ENCODE measurements at regions not wholly inside any gene's neighbourhood (a gene's known extent, or its start where the extent isn't known, plus 50 kb on each side); places are given as distances from the start of the nearest gene placed in this dataset.
"Not testable (repeated sequence)": the region's sequence is repeated elsewhere in the genome, so short reads cannot be mapped to it uniquely, and the experiment has no call there.

DNA sequence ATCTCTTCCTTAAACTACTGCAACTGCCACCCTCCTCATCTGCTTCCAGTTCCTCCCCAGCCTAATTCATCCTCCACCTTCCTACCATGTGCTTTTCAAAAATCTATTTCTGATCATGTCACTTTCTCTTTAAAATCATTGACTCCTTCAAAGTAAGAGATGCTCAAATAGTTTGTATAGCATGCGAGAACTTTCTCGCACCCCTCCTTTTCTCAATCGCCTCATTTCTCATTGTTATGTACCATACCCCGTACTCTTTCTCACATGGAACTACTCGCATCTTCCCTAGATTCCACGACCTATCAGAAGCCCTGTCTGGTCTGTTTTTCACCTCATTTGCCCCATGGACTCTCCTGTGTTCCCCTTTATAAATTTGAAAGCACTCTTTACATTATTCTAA lies 238.2 kb downstream of the NRIP1 start:
- no peak for DNase-seq (ENCODE audit: low read depth)

DNA sequence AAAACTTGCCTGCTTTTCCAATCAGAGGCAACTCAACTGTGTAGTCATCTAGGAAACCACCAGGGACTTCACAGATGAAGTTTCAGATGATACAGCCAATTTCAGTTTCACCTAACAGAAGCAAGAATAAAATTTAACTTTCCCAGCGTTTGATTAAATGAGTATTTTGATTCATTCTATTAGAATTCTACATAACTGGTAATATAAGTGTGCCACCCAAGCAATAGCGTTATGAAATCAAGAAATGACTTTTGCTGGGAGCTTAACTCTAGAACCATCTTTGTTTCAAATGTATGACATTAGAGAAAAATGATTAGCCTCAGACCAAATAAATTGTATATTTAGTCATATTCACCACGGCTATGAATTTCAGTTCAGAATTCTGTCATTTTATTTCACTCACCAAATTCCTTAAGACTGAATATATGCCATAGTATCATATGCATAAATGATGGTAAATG lies 239.3 kb downstream of the NRIP1 start:
- DNase-seq (ENCODE audit: low read depth) = no peak

DNA sequence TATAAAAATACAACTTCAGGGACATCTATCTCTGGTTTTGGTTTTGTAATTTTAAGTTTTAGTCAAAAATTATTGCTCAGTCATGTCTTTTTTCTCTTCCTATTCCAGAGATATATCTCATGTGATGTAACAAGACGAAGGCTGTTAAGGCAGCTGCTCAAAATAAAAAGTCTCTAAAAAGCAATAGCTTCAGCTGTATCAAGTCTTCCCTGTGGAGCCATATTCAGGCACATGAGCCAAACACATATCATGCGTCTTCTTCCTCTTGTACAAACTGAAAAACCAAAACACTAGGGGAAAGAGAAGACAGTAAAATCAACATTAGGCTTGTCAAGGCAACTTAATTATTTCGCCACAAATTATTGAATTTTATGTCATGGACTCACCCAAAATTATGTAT lies 240.7 kb downstream of the NRIP1 start:
- DNase-seq (ENCODE audit: low read depth) = no peak

DNA sequence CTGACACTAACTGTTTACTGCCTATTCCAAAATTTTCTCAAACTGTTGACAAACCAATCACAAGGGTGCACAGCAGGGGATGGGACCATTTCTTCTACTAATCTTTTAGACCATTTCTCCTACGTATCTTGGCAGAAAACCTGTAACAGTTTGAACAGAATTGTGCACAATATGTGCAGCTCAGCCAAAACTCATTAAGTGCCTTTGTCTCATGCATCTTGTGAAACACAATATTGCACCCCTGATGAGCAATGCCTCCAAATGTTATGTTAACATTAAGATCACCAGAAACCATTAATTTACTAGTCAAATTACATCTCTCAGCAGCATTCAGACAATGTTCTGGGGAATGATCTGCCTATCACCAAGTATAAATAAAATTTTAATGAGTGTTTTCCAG lies 247.5 kb downstream of the NRIP1 start:
- DNase-seq (ENCODE audit: low read depth) = no peak

DNA sequence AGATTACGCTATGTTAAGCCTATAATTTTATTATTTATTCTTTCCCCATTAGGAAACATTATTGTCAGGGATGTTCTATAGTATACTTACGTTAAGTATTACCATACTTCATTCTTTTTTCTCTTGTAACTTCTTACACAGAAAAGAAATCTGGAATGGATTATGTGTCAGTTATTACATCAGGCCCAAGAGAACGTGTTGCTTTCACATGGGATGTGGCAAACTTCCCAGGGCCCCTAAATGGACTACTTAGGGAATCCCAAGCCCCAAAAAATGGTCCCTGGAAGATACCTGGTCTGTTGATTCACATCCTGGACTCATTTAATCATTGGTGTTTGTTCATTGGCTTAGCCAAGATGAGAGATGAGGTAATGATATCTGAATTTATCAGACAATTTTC lies 249.8 kb downstream of the NRIP1 start:
- no peak for DNase-seq (ENCODE audit: low read depth)

DNA sequence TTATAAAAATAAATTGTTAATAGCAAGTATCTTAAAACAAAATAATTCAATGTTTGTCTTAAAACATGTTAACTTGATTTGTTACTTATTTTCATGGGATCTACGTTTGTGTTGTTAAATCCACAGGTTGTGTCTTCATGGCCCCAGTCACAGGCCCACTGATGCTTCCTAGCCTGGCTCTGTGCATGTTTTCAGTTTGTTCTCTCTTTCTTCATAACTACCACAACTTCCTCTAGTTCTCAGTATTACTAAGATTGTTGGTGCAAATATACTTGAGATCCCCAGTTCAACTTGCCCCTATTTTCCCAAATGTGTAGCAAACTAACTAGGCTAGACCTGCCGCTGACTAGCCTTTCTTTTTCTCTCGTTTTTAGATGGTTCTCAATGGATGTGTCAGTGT lies 250.5 kb downstream of the NRIP1 start:
- no peak for DNase-seq (ENCODE audit: low read depth)

DNA sequence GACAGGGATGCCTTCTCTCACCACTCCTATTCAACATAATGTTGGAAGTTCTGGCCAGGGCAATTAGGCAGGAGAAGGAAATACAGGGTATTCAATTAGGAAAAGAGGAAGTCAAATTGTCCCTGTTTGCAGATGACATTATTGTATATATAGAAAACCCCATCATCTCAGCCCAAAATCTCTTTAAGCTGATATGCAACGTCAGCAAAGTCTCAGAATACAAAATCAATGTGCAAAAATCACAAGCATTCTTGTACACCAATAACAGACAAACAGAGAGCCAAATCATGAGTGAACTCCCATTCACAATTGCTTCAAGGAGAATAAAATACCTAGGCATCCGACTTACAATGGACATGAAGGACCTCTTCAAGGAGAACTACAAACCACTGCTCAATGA lies 258.1 kb upstream of the SAMSN1 start:
- DNase-seq (ENCODE audit: low read depth) = not testable (repeated sequence)

DNA sequence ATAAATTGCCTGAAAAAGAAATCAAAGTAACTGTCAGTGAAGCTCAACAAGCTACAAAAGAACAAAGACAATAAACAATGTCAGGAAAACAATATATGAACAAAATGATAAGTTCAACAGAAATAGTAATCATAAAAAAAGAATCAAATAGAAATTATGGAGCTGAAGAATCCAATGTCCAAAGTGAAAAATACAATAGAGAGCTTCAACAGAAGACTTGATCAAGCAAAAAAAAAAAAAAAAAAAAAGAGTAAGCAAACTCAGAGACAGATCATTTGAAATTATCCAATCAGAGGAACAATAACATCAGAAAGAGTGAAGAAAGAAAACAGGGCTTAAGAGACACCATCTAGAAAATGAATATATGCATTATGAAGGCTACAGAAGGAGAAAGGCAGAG lies 251.4 kb upstream of the SAMSN1 start:
- DNase-seq (ENCODE audit: low read depth) = no peak

DNA sequence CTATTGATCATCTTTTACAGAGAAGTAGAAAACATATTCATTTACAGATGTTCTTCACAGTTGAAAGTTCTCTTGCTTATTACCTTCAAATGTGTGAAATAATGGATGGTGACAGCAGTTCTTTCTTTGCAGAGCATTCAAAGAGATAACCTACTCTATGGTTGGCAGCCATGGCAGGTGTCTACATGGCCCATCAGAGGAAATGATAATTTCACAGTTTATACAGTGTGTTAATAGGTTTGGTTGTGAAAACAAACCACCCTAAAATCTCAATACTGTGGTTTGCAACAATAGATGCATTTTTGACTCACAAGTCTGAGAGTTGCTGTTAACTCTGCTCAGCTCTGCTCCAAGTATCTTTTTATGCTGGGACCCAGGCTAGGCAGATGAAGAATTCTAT lies 241.2 kb upstream of the SAMSN1 start:
- no peak for DNase-seq (ENCODE audit: low read depth)

DNA sequence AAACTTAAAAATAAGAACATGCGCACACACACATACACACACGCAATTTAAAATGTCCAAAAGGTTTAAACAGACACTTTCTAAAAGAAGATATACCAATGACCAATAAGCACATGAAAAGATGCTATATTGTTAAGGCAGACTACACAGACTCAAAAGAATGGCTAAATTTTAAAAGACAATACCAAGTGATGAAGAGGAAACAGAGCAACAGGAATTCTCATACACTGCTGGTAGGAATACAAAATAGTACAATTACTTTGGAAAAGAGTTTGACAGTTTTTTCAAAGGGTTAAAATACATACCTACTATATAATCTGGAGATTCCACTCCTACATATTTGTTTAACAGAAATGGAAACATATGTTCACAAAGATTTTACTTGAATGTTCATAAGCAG lies 239.6 kb upstream of the SAMSN1 start:
- DNase-seq (ENCODE audit: low read depth) = no peak

DNA sequence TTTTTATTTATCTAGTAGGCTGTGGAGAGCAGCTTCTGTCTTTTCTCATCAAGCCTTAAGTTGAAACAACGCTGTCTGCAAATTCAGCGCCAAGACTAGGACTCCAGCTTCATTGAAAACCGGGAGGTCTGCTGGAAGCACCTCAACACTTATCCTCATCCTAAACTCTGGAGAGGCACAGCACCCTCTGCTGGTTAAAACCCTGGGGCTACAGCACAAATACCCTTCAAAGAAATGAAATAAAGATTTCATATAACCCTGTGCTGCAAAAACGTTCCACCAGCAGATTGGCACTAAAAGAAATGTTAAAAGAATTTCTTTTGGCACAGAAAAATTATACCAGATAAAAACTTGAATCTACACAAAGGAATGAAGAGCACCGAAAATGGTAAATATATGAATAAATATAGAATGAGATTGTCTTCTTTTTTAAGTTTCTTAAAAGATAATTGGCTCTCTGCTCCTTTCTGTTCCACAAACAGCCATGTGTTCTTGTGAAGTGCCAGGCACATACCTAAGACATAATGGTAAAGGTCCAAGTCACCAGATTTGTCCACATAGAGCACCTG lies 227.7 kb upstream of the SAMSN1 start:
- peak; percentile 40 for DNase-seq (ENCODE audit: low read depth)

DNA sequence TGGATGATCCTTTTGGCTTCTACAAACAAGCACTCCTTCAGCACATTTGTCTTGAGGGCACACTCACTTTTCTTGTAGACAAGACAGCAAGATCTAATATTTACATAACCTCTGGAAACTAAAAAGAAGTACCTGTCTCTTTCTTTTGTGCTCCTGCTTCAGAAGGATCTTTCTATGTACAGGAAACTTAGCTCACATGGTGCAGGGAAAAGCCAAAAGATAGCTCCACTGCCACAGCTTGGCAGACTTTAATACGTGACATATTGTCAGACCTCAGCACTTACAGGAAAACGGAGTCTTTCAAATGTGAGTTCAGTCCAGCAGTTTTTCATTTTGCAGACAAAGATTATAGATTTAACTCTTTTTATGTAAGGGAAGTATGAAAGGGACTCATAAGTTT lies 225.5 kb upstream of the SAMSN1 start:
- DNase-seq (ENCODE audit: low read depth) = no peak

DNA sequence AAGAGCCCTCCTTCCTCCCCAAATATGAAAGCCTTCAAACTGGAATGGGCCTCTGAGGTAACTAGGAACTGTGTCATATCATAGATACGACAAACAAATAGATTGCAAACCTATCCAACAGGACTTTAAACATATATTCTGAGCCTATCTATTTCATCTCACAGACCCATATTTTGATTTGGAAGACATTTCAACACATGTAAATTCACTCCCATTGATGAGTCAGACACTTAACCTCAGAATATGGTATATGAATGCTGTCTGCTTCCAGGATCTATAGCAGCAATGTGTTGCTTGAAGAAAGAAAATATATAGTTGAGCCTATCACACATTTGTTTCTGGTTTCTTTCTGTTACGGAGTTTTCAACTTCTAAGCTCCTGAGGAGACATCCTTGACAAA lies 221.9 kb upstream of the SAMSN1 start:
- no peak for DNase-seq (ENCODE audit: low read depth)

DNA sequence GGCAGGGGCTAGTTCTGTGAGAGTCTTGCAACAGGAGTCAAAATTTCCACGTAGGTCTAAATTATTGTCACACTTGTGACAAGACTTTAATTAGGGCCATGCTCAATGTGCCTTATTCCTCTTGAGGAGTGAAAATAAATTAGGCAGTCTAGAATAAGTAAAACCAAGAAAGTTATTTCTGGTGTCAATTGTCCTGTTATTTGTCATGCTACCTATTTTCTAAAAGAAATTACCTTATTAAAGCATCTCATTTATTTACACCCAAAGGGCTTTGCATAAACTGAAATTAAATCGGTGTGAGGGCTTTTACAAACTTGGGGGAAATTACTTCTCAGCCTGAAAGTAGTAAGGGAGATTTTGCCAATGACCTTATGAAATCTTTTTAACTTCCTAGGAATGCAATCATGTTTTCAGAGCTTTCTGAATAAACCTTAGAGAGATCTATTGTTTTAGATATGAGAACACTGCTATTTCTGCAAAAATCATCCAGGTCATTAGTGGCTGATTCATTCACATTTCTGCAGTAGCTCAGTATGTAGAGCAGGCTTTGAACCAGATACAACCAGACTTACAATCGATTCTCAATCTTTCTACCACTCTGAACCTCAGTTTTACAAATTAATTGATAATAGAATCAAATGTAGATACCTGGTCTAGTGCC lies 221.2 kb upstream of the SAMSN1 start:
- DNase-seq (ENCODE audit: low read depth) = no peak

DNA sequence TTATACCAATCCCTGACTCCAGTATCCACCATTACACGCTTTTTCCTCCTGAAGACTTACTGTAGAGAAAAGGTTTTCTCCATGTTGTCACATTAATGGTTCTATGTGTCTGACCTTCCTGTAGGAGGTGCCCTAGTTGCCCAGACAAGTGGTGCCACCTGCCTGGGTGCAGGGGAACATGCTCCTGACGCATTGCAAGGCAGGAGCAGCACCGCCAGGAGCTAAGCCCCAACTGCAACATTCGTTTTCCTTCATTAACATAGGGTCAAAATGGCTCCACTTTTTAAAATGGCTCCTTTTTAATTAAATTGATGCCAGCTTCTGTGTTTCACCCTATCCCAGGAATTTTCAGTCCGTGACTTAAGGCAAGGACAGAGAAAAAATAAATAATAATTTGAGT lies 220.1 kb upstream of the SAMSN1 start:
- DNase-seq (ENCODE audit: low read depth) = no peak

DNA sequence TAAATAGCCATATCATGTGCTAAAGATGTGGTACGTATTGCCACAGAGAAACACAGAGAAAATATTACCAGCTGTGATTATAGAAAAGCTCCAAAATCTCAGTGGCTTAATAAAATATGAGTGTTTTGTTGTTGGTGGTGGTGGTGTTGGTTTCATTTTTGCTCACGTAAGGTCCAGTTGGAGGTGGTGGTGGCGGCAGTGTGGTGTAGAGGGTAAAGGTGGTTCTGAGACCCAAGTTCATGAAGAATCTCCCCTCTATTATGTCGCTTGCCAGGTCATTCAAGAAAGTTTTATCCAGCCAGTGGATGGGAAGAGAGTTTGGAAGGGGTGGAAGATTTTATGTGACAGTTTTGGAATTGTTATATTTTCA lies 217.6 kb upstream of the SAMSN1 start:
- DNase-seq (ENCODE audit: low read depth) = no peak

DNA sequence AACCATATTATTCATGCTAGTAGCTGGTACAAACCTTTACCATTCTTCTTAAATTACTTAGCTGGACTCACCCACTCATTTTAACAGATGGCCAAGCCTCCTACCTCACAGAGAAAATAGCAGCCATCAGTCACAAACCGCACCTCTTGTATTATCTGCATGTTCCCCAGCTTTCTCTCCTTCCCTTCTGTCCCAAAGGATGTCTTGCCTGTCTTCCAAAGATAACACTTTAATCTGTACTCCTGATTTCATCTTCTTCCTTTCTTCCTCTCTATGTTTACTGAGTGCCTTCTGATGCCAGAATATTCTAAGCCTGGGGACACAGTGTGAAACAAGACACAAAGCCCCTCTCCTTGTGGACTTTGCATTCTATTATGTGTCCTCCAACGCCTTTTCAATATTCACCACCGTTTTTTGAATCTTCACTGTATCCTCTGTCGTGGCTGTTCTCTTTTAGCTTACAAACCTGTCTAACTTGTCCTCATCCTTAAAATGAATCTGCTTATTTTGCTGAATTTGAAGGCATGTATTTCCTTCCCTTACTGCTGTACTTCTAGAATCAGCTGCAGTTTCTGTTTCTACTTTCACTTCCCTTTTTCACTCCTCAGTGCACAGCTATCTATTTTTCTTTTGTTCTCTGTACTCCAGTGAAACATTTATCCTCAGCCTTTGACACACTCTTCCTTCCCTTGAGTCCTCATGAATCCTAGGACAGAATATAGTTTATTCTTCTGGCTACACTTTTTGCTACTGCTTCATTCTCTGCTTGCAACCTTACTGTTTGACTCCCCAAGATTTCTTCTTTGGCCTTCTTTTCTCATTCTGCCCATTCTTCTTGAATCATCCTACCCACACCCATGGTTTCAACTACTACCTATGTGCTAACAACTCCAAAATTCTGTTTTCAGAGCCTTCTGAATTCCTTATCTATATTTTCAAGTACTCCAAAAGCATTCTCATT lies 216.9 kb upstream of the SAMSN1 start:
- DNase-seq (ENCODE audit: low read depth) = no peak

DNA sequence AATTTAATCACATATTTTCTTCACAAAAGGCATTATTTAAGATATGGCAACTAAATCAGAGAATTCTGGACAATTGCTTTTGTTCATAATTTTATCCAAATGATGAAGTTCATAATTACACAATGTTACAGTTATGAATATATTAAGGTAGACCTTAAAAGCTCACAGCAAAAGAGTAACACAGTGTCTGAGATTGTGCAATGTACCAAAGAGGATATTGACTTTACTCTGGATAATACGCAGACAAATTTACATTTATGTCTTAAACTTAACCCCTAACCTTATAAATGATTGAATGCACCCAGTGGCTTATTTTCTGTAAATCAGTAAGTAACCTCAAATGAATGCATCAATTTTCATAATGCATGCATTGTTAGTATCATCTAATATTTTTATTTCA lies 216.2 kb upstream of the SAMSN1 start:
- DNase-seq (ENCODE audit: low read depth) = no peak

DNA sequence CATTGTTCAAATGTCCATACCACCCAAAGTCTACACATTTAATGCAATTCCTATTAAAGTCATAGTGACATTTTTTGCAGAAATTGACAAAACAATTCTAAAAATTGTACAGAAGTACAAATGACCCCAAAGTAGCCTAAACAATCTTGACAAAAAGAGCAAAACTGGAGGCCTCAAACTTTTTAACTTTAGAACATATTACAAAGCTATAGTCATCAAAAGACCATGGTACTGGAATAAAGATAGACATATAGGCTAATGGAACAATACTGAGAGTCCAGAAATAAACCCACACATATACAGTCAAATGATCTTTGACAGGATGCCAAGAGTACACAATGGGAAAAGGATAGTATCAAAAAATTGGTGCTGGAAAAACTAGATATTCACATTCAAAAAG lies 213.2 kb upstream of the SAMSN1 start:
- DNase-seq (ENCODE audit: low read depth) = no peak

DNA sequence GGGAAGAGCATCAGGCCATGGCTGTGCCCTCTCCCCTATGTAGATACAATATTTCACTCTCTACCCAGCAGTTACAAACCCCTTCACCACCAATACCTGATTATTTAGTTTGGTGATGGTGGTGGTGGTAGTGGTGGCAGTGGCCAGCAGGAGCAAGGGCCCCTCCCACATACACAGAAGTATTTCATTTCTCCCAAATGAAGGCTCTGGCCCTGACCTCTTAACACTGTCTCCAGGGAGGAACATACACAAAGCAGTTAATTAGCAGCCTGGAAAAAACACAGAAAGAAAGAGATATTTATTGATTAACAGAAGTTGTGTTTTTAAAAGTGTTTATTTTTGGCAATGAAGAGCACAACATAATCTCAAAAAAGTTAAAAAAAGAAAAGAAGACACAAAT lies 212.7 kb upstream of the SAMSN1 start:
- DNase-seq (ENCODE audit: low read depth) = no peak

DNA sequence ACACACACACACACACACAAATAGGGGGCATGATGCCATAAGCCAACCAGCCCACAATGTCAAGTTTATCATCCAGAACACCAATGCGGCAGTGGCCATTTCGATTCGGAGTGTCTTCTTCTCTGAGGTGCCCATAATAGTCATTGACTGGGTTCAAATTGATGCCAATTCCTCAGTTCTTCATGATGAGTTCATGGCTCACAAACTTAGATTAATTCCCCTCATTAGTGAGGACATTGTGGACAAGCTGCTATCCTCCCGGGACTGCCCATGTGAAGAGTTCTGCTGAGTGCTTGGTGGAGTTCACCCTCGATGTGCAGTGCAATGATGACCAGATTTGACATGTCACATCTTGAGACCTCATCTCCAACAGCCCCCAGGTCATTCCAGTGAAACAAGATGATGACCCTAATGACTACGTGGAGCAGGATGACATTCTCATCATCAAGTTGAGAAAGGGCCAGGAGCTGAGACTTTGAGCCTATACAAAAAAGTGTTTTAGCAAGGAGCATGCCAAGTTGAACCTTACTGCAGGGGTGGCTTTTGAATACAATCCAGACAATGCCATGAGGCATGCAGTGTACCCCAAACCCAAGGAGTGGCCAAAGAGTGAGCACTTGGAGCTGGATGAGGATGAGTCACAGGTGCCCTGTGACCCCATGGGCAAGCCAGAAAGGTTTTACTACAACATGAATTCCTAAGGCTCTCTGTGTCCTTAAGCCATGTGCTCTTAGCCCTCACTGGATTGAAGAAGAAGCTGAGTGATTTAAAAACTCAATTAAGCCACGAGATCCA lies 211.6 kb upstream of the SAMSN1 start:
- DNase-seq (ENCODE audit: low read depth) = no peak

DNA sequence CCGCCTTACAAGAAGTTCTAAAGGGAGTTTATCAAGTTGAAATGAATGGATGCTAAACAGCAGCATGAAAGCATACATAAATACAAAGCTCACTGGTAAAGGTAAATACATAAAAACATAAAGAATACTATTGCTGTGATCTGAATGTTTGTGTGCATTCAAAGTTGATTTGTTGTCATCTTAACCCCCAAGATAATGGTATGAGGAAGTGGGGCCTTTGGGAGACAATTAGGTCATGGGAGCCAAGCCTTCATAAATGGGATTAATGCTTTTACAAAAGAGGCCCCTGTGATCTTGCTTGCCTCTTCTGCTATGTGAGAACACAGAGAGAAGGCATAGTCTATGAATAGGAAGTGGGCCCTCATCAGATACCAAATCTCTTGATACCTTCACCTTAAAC lies 209.0 kb upstream of the SAMSN1 start:
- no peak for DNase-seq (ENCODE audit: low read depth)

All from stimulated activated CD4-positive, alpha-beta T cell treated with anti-CD3 and anti-CD28 coated beads, Interleukin-2, amount 100 ng/mL, for 4 hours (primary cell).